ENCODE measurements at regions not wholly inside any gene's neighbourhood (a gene's known extent, or its start where the extent isn't known, plus 50 kb on each side); places are given as distances from the start of the nearest gene placed in this dataset.

DNA sequence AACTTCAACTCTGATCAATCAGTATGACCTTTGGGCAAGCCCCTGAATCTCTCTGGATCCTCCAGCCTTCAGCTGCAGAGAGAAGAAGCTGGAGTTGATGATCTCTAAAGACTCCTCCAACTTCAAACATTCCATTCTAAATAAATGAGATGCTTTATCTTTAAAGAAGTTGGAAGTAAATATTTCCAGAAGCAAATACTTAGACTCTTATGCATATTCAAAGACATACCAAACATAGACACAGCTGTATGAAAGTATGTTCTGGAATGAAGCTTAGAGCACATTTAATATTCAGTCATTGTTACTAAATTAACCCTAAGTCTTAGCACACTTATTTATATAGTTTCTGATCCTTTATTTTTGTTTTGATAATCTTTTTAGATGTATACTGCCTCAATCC lies 77.6 kb upstream of the ACP3 start:
- TF ChIP-seq NFIC (IDR thresholded peaks at IDR 0.05): no peak
- no peak for TF ChIP-seq RAD21 (IDR thresholded peaks at IDR 0.05; ENCODE audit: low read depth)
- TF ChIP-seq, protein P1, sequence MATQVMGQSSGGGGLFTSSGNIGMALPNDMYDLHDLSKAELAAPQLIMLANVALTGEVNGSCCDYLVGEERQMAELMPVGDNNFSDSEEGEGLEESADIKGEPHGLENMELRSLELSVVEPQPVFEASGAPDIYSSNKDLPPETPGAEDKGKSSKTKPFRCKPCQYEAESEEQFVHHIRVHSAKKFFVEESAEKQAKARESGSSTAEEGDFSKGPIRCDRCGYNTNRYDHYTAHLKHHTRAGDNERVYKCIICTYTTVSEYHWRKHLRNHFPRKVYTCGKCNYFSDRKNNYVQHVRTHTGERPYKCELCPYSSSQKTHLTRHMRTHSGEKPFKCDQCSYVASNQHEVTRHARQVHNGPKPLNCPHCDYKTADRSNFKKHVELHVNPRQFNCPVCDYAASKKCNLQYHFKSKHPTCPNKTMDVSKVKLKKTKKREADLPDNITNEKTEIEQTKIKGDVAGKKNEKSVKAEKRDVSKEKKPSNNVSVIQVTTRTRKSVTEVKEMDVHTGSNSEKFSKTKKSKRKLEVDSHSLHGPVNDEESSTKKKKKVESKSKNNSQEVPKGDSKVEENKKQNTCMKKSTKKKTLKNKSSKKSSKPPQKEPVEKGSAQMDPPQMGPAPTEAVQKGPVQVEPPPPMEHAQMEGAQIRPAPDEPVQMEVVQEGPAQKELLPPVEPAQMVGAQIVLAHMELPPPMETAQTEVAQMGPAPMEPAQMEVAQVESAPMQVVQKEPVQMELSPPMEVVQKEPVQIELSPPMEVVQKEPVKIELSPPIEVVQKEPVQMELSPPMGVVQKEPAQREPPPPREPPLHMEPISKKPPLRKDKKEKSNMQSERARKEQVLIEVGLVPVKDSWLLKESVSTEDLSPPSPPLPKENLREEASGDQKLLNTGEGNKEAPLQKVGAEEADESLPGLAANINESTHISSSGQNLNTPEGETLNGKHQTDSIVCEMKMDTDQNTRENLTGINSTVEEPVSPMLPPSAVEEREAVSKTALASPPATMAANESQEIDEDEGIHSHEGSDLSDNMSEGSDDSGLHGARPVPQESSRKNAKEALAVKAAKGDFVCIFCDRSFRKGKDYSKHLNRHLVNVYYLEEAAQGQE (IDR thresholded peaks at IDR 0.05; ENCODE audit: low read depth): no peak
- TF ChIP-seq CREB1 (IDR thresholded peaks at IDR 0.05; ENCODE audit: low read depth): no peak
- no peak for TF ChIP-seq FOXM1 (IDR thresholded peaks at IDR 0.05; ENCODE audit: borderline replicate concordance, low read depth)
- TF ChIP-seq, protein P2, sequence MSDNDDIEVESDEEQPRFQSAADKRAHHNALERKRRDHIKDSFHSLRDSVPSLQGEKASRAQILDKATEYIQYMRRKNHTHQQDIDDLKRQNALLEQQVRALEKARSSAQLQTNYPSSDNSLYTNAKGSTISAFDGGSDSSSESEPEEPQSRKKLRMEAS (IDR thresholded peaks at IDR 0.05): no peak
- TF ChIP-seq, protein P3, sequence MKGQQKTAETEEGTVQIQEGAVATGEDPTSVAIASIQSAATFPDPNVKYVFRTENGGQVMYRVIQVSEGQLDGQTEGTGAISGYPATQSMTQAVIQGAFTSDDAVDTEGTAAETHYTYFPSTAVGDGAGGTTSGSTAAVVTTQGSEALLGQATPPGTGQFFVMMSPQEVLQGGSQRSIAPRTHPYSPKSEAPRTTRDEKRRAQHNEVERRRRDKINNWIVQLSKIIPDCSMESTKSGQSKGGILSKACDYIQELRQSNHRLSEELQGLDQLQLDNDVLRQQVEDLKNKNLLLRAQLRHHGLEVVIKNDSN (IDR thresholded peaks at IDR 0.05): no peak
- TF ChIP-seq ZBTB7A (IDR thresholded peaks at IDR 0.05; ENCODE audit: low read depth): no peak
- no peak for TF ChIP-seq EGR1 (IDR thresholded peaks at IDR 0.05)
- TF ChIP-seq TEAD4 (IDR thresholded peaks at IDR 0.05): no peak
- TF ChIP-seq TCF12 (IDR thresholded peaks at IDR 0.05; ENCODE audit: low read depth): no peak
- TF ChIP-seq EP300 (IDR thresholded peaks at IDR 0.05; ENCODE audit: borderline replicate concordance): no peak

DNA sequence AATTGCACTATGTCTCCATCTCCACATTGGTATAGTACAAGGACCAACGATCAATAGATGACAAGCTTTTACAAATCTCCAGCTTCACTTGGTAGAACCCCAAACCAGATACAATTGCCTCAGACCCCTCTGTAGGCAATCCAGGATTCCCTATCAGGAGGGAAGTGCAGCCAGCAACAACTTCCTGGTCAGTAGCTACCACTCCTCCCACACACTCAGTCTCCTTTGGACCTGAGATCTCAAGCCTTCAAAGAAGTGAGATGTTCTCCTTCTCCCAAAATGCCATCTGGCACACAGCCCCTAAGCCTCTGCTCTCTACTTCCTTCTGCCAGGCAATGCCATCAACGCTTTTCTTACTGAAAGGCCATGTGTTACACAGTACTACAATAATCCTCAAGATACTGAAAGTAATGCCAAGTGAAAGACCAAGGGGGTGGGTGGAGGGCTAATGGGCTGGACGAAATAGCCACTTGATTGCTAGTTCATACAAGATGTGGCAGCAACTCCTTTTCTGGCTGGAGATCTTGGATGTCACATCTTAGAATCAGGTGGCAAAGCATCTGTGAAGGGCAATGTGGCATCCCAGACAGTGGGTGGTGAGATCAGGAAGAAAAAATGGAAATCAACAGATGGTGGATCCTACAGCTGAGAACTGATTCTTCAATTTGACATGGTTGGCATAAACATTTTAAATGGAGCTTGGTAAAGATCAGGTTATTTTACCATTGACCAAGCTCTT lies 75.3 kb upstream of the ACP3 start:
- TF ChIP-seq, protein P3 (IDR thresholded peaks at IDR 0.05): no peak
- TF ChIP-seq FOXM1 (IDR thresholded peaks at IDR 0.05; ENCODE audit: borderline replicate concordance, low read depth) (no peak), RAD21 (IDR thresholded peaks at IDR 0.05; ENCODE audit: low read depth) (no peak), TEAD4 (IDR thresholded peaks at IDR 0.05) (no peak), NFIC (IDR thresholded peaks at IDR 0.05) (no peak), TCF12 (IDR thresholded peaks at IDR 0.05; ENCODE audit: low read depth) (no peak), ZBTB7A (IDR thresholded peaks at IDR 0.05; ENCODE audit: low read depth) (no peak), YY1 (IDR thresholded peaks at IDR 0.05; ENCODE audit: low read depth) (no peak), CREB1 (IDR thresholded peaks at IDR 0.05; ENCODE audit: low read depth) (no peak)

DNA sequence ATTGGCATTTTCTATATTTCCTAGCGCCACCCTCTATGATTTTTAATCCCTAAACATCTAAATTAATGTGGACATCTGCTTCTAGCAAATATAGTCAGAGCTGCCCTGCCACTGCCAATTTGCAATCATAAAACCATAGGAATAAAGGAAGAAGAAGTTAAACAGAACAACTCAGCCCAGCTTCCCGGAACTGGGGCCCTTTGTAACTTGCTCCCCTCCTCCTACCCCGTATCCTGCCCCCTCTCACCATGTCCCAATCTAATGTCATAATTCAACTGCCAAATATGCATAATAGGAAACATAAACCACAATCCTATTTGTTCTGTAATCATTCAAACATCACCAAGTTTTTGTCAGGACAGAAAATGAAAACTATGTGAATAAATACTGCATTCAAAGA lies 74.4 kb upstream of the ACP3 start:
- TF ChIP-seq, protein P1 (IDR thresholded peaks at IDR 0.05; ENCODE audit: low read depth): no peak
- no peak for TF ChIP-seq FOXM1 (IDR thresholded peaks at IDR 0.05; ENCODE audit: borderline replicate concordance, low read depth)
- no peak for TF ChIP-seq YY1 (IDR thresholded peaks at IDR 0.05; ENCODE audit: low read depth)
- no peak for TF ChIP-seq EGR1 (IDR thresholded peaks at IDR 0.05)
- TF ChIP-seq TCF12 (IDR thresholded peaks at IDR 0.05; ENCODE audit: low read depth): no peak
- TF ChIP-seq, protein P3 (IDR thresholded peaks at IDR 0.05): no peak
- no peak for TF ChIP-seq TAF1 (IDR thresholded peaks at IDR 0.05; ENCODE audit: low read depth)
- TF ChIP-seq CREB1 (IDR thresholded peaks at IDR 0.05; ENCODE audit: low read depth): no peak
- TF ChIP-seq, protein P2 (IDR thresholded peaks at IDR 0.05): no peak
- no peak for TF ChIP-seq CEBPB (IDR thresholded peaks at IDR 0.05)
- TF ChIP-seq NFIC (IDR thresholded peaks at IDR 0.05): no peak
- no peak for TF ChIP-seq EP300 (IDR thresholded peaks at IDR 0.05; ENCODE audit: borderline replicate concordance)
- no peak for TF ChIP-seq TEAD4 (IDR thresholded peaks at IDR 0.05)
- no peak for TF ChIP-seq RAD21 (IDR thresholded peaks at IDR 0.05; ENCODE audit: low read depth)
- no peak for TF ChIP-seq ZBTB7A (IDR thresholded peaks at IDR 0.05; ENCODE audit: low read depth)

DNA sequence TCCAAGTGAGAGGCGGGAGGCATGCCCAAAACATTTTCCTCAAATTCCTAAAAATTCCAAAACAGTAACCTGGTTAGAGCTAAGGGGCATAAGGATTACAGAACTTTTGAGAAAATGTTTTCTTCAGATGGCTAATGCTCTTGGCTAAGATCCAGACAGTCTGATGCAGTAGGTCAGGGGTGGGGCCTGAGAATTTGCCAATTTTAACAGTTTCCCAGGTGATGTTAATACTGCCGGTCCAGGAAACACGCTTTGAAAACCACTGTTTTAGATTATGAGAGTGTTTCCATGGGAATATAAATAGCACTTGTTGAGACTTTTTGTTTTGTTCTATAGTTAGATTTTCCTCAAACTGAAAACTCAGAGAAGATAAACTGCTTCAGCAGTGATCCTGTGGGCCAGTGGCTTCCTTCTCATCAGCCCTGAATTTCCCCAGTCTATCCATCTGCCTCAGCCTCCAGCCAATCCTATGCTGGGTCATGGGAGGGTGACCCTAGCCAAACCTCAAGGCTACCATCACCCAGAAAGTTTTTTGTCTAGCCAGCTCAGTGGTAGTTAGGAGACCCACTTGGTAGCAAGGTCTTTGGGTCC lies 71.6 kb upstream of the ACP3 start:
- TF ChIP-seq RAD21 (IDR thresholded peaks at IDR 0.05; ENCODE audit: low read depth): no peak
- TF ChIP-seq TAF1 (IDR thresholded peaks at IDR 0.05; ENCODE audit: low read depth): no peak
- TF ChIP-seq CEBPB (IDR thresholded peaks at IDR 0.05): no peak
- TF ChIP-seq ZBTB7A (IDR thresholded peaks at IDR 0.05; ENCODE audit: low read depth): no peak
- TF ChIP-seq NFIC (IDR thresholded peaks at IDR 0.05): peak; percentile 46

DNA sequence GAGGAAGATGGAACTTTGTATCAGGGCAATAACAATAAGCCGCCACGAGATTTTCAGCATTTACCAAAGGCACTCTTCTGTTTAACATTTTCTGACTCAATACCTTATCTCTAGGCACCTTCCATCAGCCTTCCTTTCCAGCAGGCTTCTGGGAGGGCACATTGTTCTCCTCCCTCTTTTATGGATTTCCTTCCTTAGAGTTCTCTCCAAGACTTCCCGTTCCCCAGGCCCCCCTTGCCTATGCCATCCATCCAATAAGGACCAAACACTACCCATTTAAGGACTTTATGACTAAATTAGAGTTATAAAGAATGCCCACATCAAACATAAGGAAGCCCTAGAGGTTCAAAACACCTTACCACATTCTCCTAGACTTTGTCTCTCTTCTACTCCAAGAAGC lies 71.0 kb upstream of the ACP3 start:
- TF ChIP-seq ZBTB7A (IDR thresholded peaks at IDR 0.05; ENCODE audit: low read depth) (no peak), EP300 (IDR thresholded peaks at IDR 0.05; ENCODE audit: borderline replicate concordance) (no peak), RAD21 (IDR thresholded peaks at IDR 0.05; ENCODE audit: low read depth) (no peak), FOXM1 (IDR thresholded peaks at IDR 0.05; ENCODE audit: borderline replicate concordance, low read depth) (no peak), EGR1 (IDR thresholded peaks at IDR 0.05) (no peak), YY1 (IDR thresholded peaks at IDR 0.05; ENCODE audit: low read depth) (no peak), CEBPB (IDR thresholded peaks at IDR 0.05) (no peak), TEAD4 (IDR thresholded peaks at IDR 0.05) (no peak)
- TF ChIP-seq, protein P3 (IDR thresholded peaks at IDR 0.05): no peak

All from Ishikawa (cell line).